ENCODE measurements at regions not wholly inside any gene's neighbourhood (a gene's known extent, or its start where the extent isn't known, plus 50 kb on each side); places are given as distances from the start of the nearest gene placed in this dataset.

DNA sequence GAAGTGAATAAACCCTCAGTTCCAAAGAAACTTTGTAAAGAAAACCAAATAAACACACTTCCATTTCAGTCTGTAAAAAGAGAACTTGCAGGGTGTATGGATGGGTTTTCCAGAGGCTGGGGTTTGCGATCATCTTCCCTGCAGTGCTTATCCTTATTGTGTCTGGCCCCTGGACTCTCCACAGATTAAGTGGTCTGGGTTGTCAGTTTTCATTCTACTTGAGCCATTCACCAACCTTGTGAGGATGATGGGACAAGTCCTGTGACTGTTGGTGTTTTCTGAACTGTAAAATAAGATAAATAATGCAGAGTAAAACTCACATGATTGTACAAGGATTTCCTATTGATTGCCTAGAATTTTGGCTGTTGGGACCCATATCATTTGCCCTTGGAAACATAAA lies 166.1 kb upstream of the MOCS2 start:
- Histone ChIP-seq H3K79me2 (ENCODE audit: control insufficient read depth, insufficient read depth, low read length) (no peaks in the 10 kb centered on the region), H2AFZ (ENCODE audit: insufficient read depth, low read depth, low read length, poor library complexity, severe bottlenecking) (no peak overlapping the region), H3K9ac (ENCODE audit: low read length) (no peak overlapping the region), H3K36me3 (replicated peaks in 1 of 2; ENCODE audit: control extremely low read depth in 1 of 2, control insufficient read depth in 1 of 2, extremely low read depth in 1 of 2, insufficient read depth in 2 of 2, low read length in 1 of 2) (no peaks in the 10 kb centered on the region), H3K4me1 (ENCODE audit: control insufficient read depth in 2 of 2, insufficient read depth in 2 of 2, low read length in 2 of 2) (no peaks in the 10 kb centered on the region), H3K4me3 (ENCODE audit: control extremely low read depth in 1 of 5, extremely low read depth in 1 of 5, insufficient read depth in 1 of 5, low read depth in 2 of 5, low read length in 4 of 5) (no peak overlapping the region), H4K20me1 (ENCODE audit: control insufficient read depth, insufficient read depth, low read length, poor library complexity, severe bottlenecking) (no peaks in the 10 kb centered on the region), H3K4me2 (replicated peaks; ENCODE audit: low read depth, low read length, poor library complexity, severe bottlenecking) (no peak overlapping the region), H3K27ac (ENCODE audit: low read length in 2 of 2) (no peak overlapping the region), H3K9me3 (ENCODE audit: control extremely low read depth in 1 of 3, control insufficient read depth in 2 of 3, insufficient read depth in 1 of 3, low read length in 2 of 3) (no peaks in the 10 kb centered on the region), H3K27me3 (replicated peaks in 1 of 4; ENCODE audit: control extremely low read depth in 1 of 4, control insufficient read depth in 3 of 4, insufficient read depth in 4 of 4, low read length in 3 of 4) (no peaks in the 10 kb centered on the region)
- TF ChIP-seq, protein P1, sequence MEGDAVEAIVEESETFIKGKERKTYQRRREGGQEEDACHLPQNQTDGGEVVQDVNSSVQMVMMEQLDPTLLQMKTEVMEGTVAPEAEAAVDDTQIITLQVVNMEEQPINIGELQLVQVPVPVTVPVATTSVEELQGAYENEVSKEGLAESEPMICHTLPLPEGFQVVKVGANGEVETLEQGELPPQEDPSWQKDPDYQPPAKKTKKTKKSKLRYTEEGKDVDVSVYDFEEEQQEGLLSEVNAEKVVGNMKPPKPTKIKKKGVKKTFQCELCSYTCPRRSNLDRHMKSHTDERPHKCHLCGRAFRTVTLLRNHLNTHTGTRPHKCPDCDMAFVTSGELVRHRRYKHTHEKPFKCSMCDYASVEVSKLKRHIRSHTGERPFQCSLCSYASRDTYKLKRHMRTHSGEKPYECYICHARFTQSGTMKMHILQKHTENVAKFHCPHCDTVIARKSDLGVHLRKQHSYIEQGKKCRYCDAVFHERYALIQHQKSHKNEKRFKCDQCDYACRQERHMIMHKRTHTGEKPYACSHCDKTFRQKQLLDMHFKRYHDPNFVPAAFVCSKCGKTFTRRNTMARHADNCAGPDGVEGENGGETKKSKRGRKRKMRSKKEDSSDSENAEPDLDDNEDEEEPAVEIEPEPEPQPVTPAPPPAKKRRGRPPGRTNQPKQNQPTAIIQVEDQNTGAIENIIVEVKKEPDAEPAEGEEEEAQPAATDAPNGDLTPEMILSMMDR (IDR thresholded peaks at IDR 0.05) = no peak
- TF ChIP-seq EZH2 (IDR thresholded peaks at IDR 0.05; ENCODE audit: borderline replicate concordance, insufficient read depth, low read depth, low read length, poor library complexity, severe bottlenecking) = no peak
- DNase-seq (no peak), ATAC-seq (ENCODE audit: low read depth) (no peak)
- H3K9me3 Mint-ChIP-seq (ENCODE audit: insufficient read depth) = no peaks in the 10 kb centered on the region
- ChIA-PET POLR2A (no interaction called here), CTCF (no interaction called here)
- H3K27me3 Mint-ChIP-seq = no peaks in the 10 kb centered on the region
- H3K4me3 Mint-ChIP-seq = no peak overlapping the region
- H3K27ac Mint-ChIP-seq = no peak overlapping the region
- WGBS (ENCODE audit: insufficient coverage) = no CpG with 5 or more reads among the region's 1 CpG
- intact Hi-C loops (cut with micrococcal nuclease) = no loop called here
- H3K4me1 Mint-ChIP-seq = no peaks in the 10 kb centered on the region

DNA sequence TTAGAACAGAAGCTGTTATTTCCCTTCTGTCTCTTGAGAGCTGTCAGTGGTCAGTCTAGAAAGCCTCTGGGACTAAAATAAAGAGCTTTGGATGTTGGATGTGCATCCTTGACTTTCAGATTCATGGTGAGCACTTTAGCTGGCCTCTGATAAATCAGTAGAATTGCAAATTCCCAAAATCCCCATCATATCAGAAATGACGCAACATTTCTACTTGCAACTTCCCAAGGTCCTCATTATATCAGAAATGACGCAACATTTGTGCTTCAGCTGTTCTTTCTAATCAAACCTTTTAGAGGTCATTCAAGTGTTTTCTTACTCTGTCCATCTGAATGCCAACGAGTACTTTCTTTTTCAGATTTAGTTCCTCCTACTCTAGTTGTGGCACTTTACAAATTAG lies 167.3 kb upstream of the MOCS2 start:
- intact Hi-C loops (cut with micrococcal nuclease) = no loop called here
- ATAC-seq (ENCODE audit: low read depth) = no peak
- no peaks in the 10 kb centered on the region for H3K4me1 ChIP-seq (ENCODE audit: control insufficient read depth in 2 of 2, insufficient read depth in 2 of 2, low read length in 2 of 2)
- ChIA-PET CTCF (no interaction called here), POLR2A (no interaction called here)
- H3K4me2 ChIP-seq (replicated peaks; ENCODE audit: low read depth, low read length, poor library complexity, severe bottlenecking) = no peak overlapping the region
- H3K4me3 ChIP-seq (ENCODE audit: control extremely low read depth in 1 of 5, extremely low read depth in 1 of 5, insufficient read depth in 1 of 5, low read depth in 2 of 5, low read length in 4 of 5) = no peak overlapping the region
- no peaks in the 10 kb centered on the region for H3K79me2 ChIP-seq (ENCODE audit: control insufficient read depth, insufficient read depth, low read length)
- Mint-ChIP-seq H3K27me3 (no peaks in the 10 kb centered on the region), H3K27ac (no peak overlapping the region), H3K4me3 (no peak overlapping the region), H3K9me3 (ENCODE audit: insufficient read depth) (no peaks in the 10 kb centered on the region), H3K4me1 (no peaks in the 10 kb centered on the region)
- no peak overlapping the region for H3K27ac ChIP-seq (ENCODE audit: low read length in 2 of 2)
- H2AFZ ChIP-seq (ENCODE audit: insufficient read depth, low read depth, low read length, poor library complexity, severe bottlenecking) = no peak overlapping the region
- WGBS (ENCODE audit: insufficient coverage) = 100% methylated on average over 2 of the region's 3 CpGs
- H3K27me3 ChIP-seq (replicated peaks in 1 of 4; ENCODE audit: control extremely low read depth in 1 of 4, control insufficient read depth in 3 of 4, insufficient read depth in 4 of 4, low read length in 3 of 4) = no peaks in the 10 kb centered on the region
- no peak overlapping the region for H3K9ac ChIP-seq (ENCODE audit: low read length)
- DNase-seq = no peak
- H3K36me3 ChIP-seq (replicated peaks in 1 of 2; ENCODE audit: control extremely low read depth in 1 of 2, control insufficient read depth in 1 of 2, extremely low read depth in 1 of 2, insufficient read depth in 2 of 2, low read length in 1 of 2) = no peaks in the 10 kb centered on the region
- H3K9me3 ChIP-seq (ENCODE audit: control extremely low read depth in 1 of 3, control insufficient read depth in 2 of 3, insufficient read depth in 1 of 3, low read length in 2 of 3) = no peaks in the 10 kb centered on the region
- no peaks in the 10 kb centered on the region for H4K20me1 ChIP-seq (ENCODE audit: control insufficient read depth, insufficient read depth, low read length, poor library complexity, severe bottlenecking)
- TF ChIP-seq EZH2 (IDR thresholded peaks at IDR 0.05; ENCODE audit: borderline replicate concordance, insufficient read depth, low read depth, low read length, poor library complexity, severe bottlenecking) = no peak
- TF ChIP-seq, protein P1 (IDR thresholded peaks at IDR 0.05) = no peak

All from B cell (primary cell).